Activated T-helper 2 cell treated with anti-CD3 and anti-CD28 coated beads, Interferon-gamma antibody, Interleukin-2, Interleukin-4, amounts not matched to agents 10 μg/mL and 5 μg/mL and 100 μg/mL, durations not matched to agents 14 hours and 24 hours and 36 hours (primary cell): ENCODE measurements at regions not wholly inside any gene's neighbourhood (a gene's known extent, or its start where the extent isn't known, plus 50 kb on each side); places are given as distances from the start of the nearest gene placed in this dataset.
"Not testable (repeated sequence)": the region's sequence is repeated elsewhere in the genome, so short reads cannot be mapped to it uniquely, and the experiment has no call there.

Source experiments
- DNase-seq: peaks from one replicate; pipeline ENCODE4 v3.0.0; 2021; ENCODE audit warnings: low spot score
- H3K27ac Mint-ChIP-seq: one replicate; pipeline ENCODE4 v1.8.0; 2021; ENCODE audit warnings: mixed read lengths
- H3K27me3 Mint-ChIP-seq: one replicate; pipeline ENCODE4 v1.8.0; 2021; ENCODE audit warnings: low read depth, mixed read lengths
- H3K36me3 Mint-ChIP-seq: one replicate; pipeline ENCODE4 v1.8.0; 2021; ENCODE audit warnings: low read depth, mixed read lengths
- H3K4me1 Mint-ChIP-seq: one replicate; pipeline ENCODE4 v1.8.0; 2021; ENCODE audit warnings: low read depth, mixed read lengths
- H3K4me3 Mint-ChIP-seq: one replicate; pipeline ENCODE4 v1.8.0; 2021; ENCODE audit warnings: low read depth, mild to moderate bottlenecking, moderate library complexity, mixed read lengths
- H3K9me3 Mint-ChIP-seq: one replicate; pipeline ENCODE4 v1.8.0; 2021; ENCODE audit warnings: mixed read lengths
- intact Hi-C: fragments of 100-400 bp; cut with micrococcal nuclease; formaldehyde crosslinking; loops from one replicate; pipeline ENCODE4 v1.15.1; 2023

GRCh38 chr10:125605167-125605566 lies 77.8 kb downstream of the TEX36 start:
- DNase-seq, result no peak
- intact Hi-C loops, result no loop called here
- Mint-ChIP-seq H3K27ac (no peak overlapping the region), H3K27me3 (no peaks in the 10 kb centered on the region), H3K9me3 (no peaks in the 10 kb centered on the region), H3K36me3 (no peaks in the 10 kb centered on the region), H3K4me1 (no peaks in the 10 kb centered on the region), H3K4me3 (no peak overlapping the region)

GRCh38 chr10:125602825-125603224 lies 80.1 kb downstream of the TEX36 start:
- Mint-ChIP-seq H3K27ac (no peak overlapping the region), H3K36me3 (no peaks in the 10 kb centered on the region), H3K27me3 (no peaks in the 10 kb centered on the region), H3K9me3 (peaks cover 5% of the 10 kb centered on the region), H3K4me1 (no peaks in the 10 kb centered on the region), H3K4me3 (no peak overlapping the region)
- intact Hi-C loops, result no loop called here
- no peak for DNase-seq

- no peak for DNase-seq
- Mint-ChIP-seq H3K4me3 (no peak overlapping the region), H3K9me3 (peaks cover 14% of the 10 kb centered on the region), H3K36me3 (no peaks in the 10 kb centered on the region), H3K27ac (no peak overlapping the region), H3K27me3 (no peaks in the 10 kb centered on the region), H3K4me1 (no peaks in the 10 kb centered on the region)
- intact Hi-C loops, result no loop called here
Measured at GRCh38 chr10:125599194-125599593, 83.8 kb downstream of the TEX36 start.

- intact Hi-C loops, result no loop called here
- Mint-ChIP-seq H3K36me3 (no peaks in the 10 kb centered on the region), H3K27me3 (no peaks in the 10 kb centered on the region), H3K4me3 (no peak overlapping the region), H3K27ac (no peak overlapping the region), H3K4me1 (no peaks in the 10 kb centered on the region), H3K9me3 (peaks cover 14% of the 10 kb centered on the region)
- no peak for DNase-seq
Measured at GRCh38 chr10:125595911-125596310, 87.1 kb downstream of the TEX36 start.

- Mint-ChIP-seq H3K4me3 (no peak overlapping the region), H3K36me3 (no peaks in the 10 kb centered on the region), H3K27ac (no peak overlapping the region), H3K9me3 (peaks cover 10% of the 10 kb centered on the region), H3K4me1 (no peaks in the 10 kb centered on the region), H3K27me3 (no peaks in the 10 kb centered on the region)
- DNase-seq, result no peak
- intact Hi-C loops, result no loop called here
Measured at GRCh38 chr10:125593644-125594043, 89.3 kb downstream of the TEX36 start.

- no peaks in the 10 kb centered on the region for H3K36me3 Mint-ChIP-seq
- no peaks in the 10 kb centered on the region for H3K4me1 Mint-ChIP-seq
- intact Hi-C loops, result no loop called here
- H3K27ac Mint-ChIP-seq, result no peak overlapping the region
- no peak overlapping the region for H3K4me3 Mint-ChIP-seq
- peaks cover 10% of the 10 kb centered on the region for H3K9me3 Mint-ChIP-seq
- no peak for DNase-seq
- no peaks in the 10 kb centered on the region for H3K27me3 Mint-ChIP-seq
Measured at GRCh38 chr10:125592897-125593296, 90.1 kb downstream of the TEX36 start.

GRCh38 chr10:125591886-125592285 lies 91.1 kb downstream of the TEX36 start:
- Mint-ChIP-seq H3K9me3 (peaks cover 10% of the 10 kb centered on the region), H3K4me3 (no peak overlapping the region), H3K4me1 (no peaks in the 10 kb centered on the region), H3K27me3 (no peaks in the 10 kb centered on the region), H3K36me3 (no peaks in the 10 kb centered on the region), H3K27ac (no peak overlapping the region)
- intact Hi-C loops, result no loop called here
- DNase-seq, result no peak

- H3K36me3 Mint-ChIP-seq, H3K27me3 Mint-ChIP-seq, DNase-seq, intact Hi-C loops, H3K4me3 Mint-ChIP-seq, H3K4me1 Mint-ChIP-seq, H3K27ac Mint-ChIP-seq, H3K9me3 Mint-ChIP-seq: not testable (repeated sequence)
Measured at GRCh38 chr10:125588738-125589137, 94.2 kb downstream of the TEX36 start.

GRCh38 chr10:125584954-125585353 lies 98.0 kb downstream of the TEX36 start:
- H3K27me3 Mint-ChIP-seq, result no peaks in the 10 kb centered on the region
- no peaks in the 10 kb centered on the region for H3K36me3 Mint-ChIP-seq
- H3K9me3 Mint-ChIP-seq, result peaks cover 3% of the 10 kb centered on the region
- no peaks in the 10 kb centered on the region for H3K4me1 Mint-ChIP-seq
- H3K4me3 Mint-ChIP-seq, result no peak overlapping the region
- no peak for DNase-seq
- intact Hi-C loops, result no loop called here
- no peak overlapping the region for H3K27ac Mint-ChIP-seq

- no peak for DNase-seq
- peaks cover 9% of the 10 kb centered on the region for H3K9me3 Mint-ChIP-seq
- H3K4me3 Mint-ChIP-seq, result no peak overlapping the region
- H3K27me3 Mint-ChIP-seq, result no peaks in the 10 kb centered on the region
- no peaks in the 10 kb centered on the region for H3K36me3 Mint-ChIP-seq
- intact Hi-C loops, result no loop called here
- H3K27ac Mint-ChIP-seq, result no peak overlapping the region
- no peaks in the 10 kb centered on the region for H3K4me1 Mint-ChIP-seq
Measured at GRCh38 chr10:125578658-125579315, 104.2 kb downstream of the TEX36 start.

GRCh38 chr10:125575843-125576242 lies 107.1 kb downstream of the TEX36 start:
- Mint-ChIP-seq H3K27me3 (no peaks in the 10 kb centered on the region), H3K27ac (no peak overlapping the region), H3K4me3 (no peak overlapping the region), H3K4me1 (no peaks in the 10 kb centered on the region), H3K36me3 (no peaks in the 10 kb centered on the region), H3K9me3 (peaks cover 6% of the 10 kb centered on the region)
- DNase-seq, result no peak
- intact Hi-C loops, result no loop called here

GRCh38 chr10:125568156-125568555 lies 114.8 kb downstream of the TEX36 start:
- H3K27me3 Mint-ChIP-seq, result no peaks in the 10 kb centered on the region
- DNase-seq, result no peak
- no peaks in the 10 kb centered on the region for H3K36me3 Mint-ChIP-seq
- no peak overlapping the region for H3K27ac Mint-ChIP-seq
- H3K9me3 Mint-ChIP-seq, result no peaks in the 10 kb centered on the region
- H3K4me3 Mint-ChIP-seq, result no peak overlapping the region
- H3K4me1 Mint-ChIP-seq, result no peaks in the 10 kb centered on the region
- intact Hi-C loops, result no loop called here

GRCh38 chr10:125567529-125567928 lies 115.4 kb downstream of the TEX36 start:
- intact Hi-C loops, result no loop called here

GRCh38 chr10:125565046-125565445 lies 117.9 kb downstream of the TEX36 start:
- H3K27ac Mint-ChIP-seq, result no peak overlapping the region
- H3K9me3 Mint-ChIP-seq, result no peaks in the 10 kb centered on the region
- no peak overlapping the region for H3K4me3 Mint-ChIP-seq
- H3K27me3 Mint-ChIP-seq, result no peaks in the 10 kb centered on the region
- intact Hi-C loops, result no loop called here
- no peak for DNase-seq
- no peaks in the 10 kb centered on the region for H3K4me1 Mint-ChIP-seq
- H3K36me3 Mint-ChIP-seq, result no peaks in the 10 kb centered on the region

More at GRCh38 chr10:125567529-125567928, 115.4 kb downstream of the TEX36 start:
- H3K4me3 Mint-ChIP-seq, result no peak overlapping the region
- no peaks in the 10 kb centered on the region for H3K4me1 Mint-ChIP-seq
- DNase-seq, result no peak
- H3K27me3 Mint-ChIP-seq, result no peaks in the 10 kb centered on the region
- H3K27ac Mint-ChIP-seq, result no peak overlapping the region
- H3K36me3 Mint-ChIP-seq, result no peaks in the 10 kb centered on the region
- H3K9me3 Mint-ChIP-seq, result no peaks in the 10 kb centered on the region
